ENCODE measurements at regions not wholly inside any gene's neighbourhood (a gene's known extent, or its start where the extent isn't known, plus 50 kb on each side); places are given as distances from the start of the nearest gene placed in this dataset.

DNA sequence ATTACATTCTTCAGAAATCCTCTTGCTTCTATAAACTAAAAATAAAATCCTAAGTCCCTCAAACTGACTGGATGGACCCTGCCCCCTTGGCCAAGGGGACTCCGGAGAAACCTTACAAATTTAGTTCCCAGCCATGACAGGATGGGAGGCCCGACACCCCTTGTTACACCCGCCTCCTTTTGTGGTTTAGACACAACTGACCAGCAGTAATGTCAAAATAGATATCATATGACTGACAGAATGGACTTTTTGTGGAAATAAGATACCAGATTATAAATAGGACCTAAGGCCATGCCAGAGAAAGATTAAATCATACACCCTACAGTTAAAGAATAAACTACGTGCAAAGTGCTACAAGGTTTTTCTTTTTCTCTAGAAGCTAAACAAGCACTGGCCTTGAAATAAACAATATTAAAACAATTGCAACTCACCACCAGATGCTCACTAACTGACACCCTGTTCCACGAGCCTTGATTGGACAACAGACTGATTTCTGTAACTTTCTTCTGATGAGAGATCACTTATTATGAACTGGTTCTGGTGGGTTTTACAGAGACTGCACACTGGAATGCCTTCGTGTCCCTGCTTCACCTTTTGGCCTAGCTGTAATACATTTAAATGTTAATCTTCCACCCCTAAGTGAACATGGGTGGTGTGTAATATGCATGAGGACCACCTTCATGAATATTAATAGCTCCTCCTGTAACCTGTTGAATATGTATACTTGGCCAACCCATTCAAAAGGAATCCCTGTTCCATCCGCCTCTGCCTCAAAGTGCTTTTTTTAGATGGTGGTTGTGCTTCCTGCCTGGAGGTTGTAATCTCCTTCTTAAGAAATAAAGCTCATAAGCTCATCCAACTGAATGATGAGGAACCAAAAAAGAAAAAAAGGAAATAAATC is 99.6 kb downstream of the ODF2L start:
- H3K27me3 ChIP-seq (ENCODE audit: control insufficient read depth in 3 of 3, insufficient read depth in 3 of 3, low read length in 3 of 3), result no peaks in the 10 kb centered on the region
- no peaks in the 10 kb centered on the region for H3K4me1 ChIP-seq (ENCODE audit: control insufficient read depth in 3 of 3, insufficient read depth in 2 of 3, low read depth in 1 of 3, low read length in 2 of 3)
- H3K4me3 ChIP-seq (ENCODE audit: low read depth in 1 of 3, low read length in 3 of 3), result no peak overlapping the region
- H3K27ac ChIP-seq (ENCODE audit: low read depth in 1 of 3, low read length in 2 of 3), result no peak overlapping the region
- WGBS, 3 donors, result 68 to 78% (median 70%) methylated on average over 7 of the region's 7 CpGs
- DNase-seq (no peak), FAIRE-seq (no peak)
- H3K36me3 ChIP-seq (ENCODE audit: control insufficient read depth in 3 of 3, insufficient read depth in 2 of 3, low read depth in 1 of 3, low read length in 3 of 3), result no peaks in the 10 kb centered on the region
- H3K9me3 ChIP-seq (ENCODE audit: control insufficient read depth in 2 of 2, insufficient read depth in 1 of 2, low read depth in 1 of 2, low read length in 1 of 2), result no peaks in the 10 kb centered on the region

DNA sequence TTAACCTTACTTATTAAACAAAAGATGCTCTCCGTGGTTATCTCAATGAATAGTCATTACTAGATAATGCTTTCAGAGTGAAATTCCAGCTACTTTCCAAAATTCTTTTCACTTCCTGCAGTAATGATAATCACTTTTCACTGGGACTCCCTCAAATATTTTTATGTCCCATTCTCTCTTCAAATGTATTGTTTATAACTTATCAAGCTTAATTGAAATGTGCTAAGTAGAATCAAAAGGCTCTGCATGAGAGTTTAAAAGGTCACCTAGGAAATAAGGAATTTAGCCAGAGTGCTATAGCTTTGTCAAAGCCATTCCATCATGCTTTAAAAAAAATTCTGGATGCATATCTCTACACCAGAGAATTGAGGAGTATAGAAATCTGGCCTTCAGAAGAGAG is 106.4 kb downstream of the ODF2L start:
- no peak overlapping the region for H3K27ac ChIP-seq (ENCODE audit: low read depth in 1 of 3, low read length in 2 of 3)
- no peak overlapping the region for H3K4me3 ChIP-seq (ENCODE audit: low read depth in 1 of 3, low read length in 3 of 3)
- WGBS, 3 donors, result 45 to 54% (median 53%) methylated on average over 1 of the region's 1 CpG

DNA sequence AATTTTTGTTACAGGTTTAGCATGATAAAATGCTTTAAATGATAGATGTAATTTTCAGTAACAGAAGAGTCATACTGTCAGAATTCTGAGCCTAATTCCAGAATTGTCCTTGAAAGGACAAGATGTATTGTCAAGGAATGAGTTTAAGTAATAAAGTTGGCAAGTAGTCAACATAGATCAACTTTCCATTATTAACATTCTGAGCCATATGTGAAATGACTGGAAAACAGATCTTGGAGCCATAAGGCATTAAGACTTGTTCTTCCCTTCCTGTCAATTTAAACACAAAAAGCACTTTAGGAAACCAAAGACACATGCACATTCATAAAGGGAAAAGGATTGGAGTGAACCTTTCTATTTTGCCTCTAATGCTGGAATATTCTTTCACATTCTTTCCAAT is 107.0 kb downstream of the ODF2L start:
- Histone ChIP-seq H3K9me3 (ENCODE audit: control insufficient read depth in 2 of 2, insufficient read depth in 1 of 2, low read depth in 1 of 2, low read length in 1 of 2) (no peaks in the 10 kb centered on the region), H3K36me3 (ENCODE audit: control insufficient read depth in 3 of 3, insufficient read depth in 2 of 3, low read depth in 1 of 3, low read length in 3 of 3) (no peaks in the 10 kb centered on the region), H3K27ac (ENCODE audit: low read depth in 1 of 3, low read length in 2 of 3) (no peak overlapping the region), H3K27me3 (ENCODE audit: control insufficient read depth in 3 of 3, insufficient read depth in 3 of 3, low read length in 3 of 3) (no peaks in the 10 kb centered on the region), H3K4me1 (ENCODE audit: control insufficient read depth in 3 of 3, insufficient read depth in 2 of 3, low read depth in 1 of 3, low read length in 2 of 3) (no peaks in the 10 kb centered on the region), H3K4me3 (ENCODE audit: low read depth in 1 of 3, low read length in 3 of 3) (no peak overlapping the region)
- FAIRE-seq (no peak), DNase-seq (no peak)

More for the DNA sequence above, 106.4 kb downstream of the ODF2L start:
- Histone ChIP-seq H3K9me3 (ENCODE audit: control insufficient read depth in 2 of 2, insufficient read depth in 1 of 2, low read depth in 1 of 2, low read length in 1 of 2) (no peaks in the 10 kb centered on the region), H3K36me3 (ENCODE audit: control insufficient read depth in 3 of 3, insufficient read depth in 2 of 3, low read depth in 1 of 3, low read length in 3 of 3) (no peaks in the 10 kb centered on the region), H3K27me3 (ENCODE audit: control insufficient read depth in 3 of 3, insufficient read depth in 3 of 3, low read length in 3 of 3) (no peaks in the 10 kb centered on the region), H3K4me1 (ENCODE audit: control insufficient read depth in 3 of 3, insufficient read depth in 2 of 3, low read depth in 1 of 3, low read length in 2 of 3) (no peaks in the 10 kb centered on the region)
- DNase-seq (no peak), FAIRE-seq (no peak)

DNA sequence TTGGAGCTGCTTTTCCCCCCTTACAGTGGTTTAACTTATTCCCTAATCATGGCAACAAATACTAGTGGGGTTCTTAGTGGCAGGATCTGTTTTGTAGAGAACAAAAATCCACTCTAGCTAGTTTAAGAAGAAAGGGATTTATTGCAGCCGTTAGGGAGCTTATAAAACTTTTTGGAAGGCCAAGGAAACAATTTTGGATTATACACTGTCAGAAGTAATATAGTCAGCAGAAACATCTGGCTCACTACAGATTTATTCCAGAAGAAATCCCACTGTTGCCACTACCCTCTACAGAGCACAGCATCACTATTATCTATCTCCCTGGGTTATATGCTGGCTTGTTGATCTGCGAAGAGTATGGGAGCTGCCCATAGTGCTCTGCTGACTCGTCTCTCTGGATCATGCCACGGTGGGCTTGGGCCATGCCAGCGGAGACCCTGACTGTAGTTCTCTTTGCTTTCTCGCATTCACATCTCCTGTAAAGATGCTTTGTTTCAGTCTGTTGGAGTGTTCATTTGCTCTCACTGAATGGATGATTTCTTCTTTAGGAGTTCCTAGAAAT is 107.5 kb downstream of the ODF2L start:
- Histone ChIP-seq H3K27ac (ENCODE audit: low read depth in 1 of 3, low read length in 2 of 3) (no peak overlapping the region), H3K4me3 (ENCODE audit: low read depth in 1 of 3, low read length in 3 of 3) (no peak overlapping the region), H3K27me3 (ENCODE audit: control insufficient read depth in 3 of 3, insufficient read depth in 3 of 3, low read length in 3 of 3) (no peaks in the 10 kb centered on the region), H3K36me3 (ENCODE audit: control insufficient read depth in 3 of 3, insufficient read depth in 2 of 3, low read depth in 1 of 3, low read length in 3 of 3) (no peaks in the 10 kb centered on the region), H3K9me3 (ENCODE audit: control insufficient read depth in 2 of 2, insufficient read depth in 1 of 2, low read depth in 1 of 2, low read length in 1 of 2) (no peaks in the 10 kb centered on the region), H3K4me1 (ENCODE audit: control insufficient read depth in 3 of 3, insufficient read depth in 2 of 3, low read depth in 1 of 3, low read length in 2 of 3) (no peaks in the 10 kb centered on the region)
- 79 to 90% (median 89%) methylated on average over 6 of the region's 6 CpGs for WGBS, 3 donors
- DNase-seq, result no peak
- FAIRE-seq, result no peak

DNA sequence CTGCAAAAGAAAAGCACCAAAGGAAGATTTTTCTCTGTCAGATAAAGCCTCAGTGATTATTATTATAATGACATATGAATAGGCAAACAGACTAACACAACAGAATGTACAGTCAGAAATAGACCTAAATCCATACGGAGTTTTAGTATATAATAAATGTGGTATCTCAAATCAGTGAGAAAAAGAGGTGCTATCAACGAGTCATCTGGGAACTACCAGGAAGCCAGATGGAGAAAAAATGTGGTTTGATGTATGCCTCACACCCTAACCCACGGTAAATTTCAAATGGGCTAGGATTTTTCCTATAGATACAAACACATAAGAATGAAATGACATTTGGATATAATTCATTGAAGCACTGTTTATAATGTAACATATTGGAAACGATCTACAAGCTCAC is 110.3 kb downstream of the ODF2L start:
- FAIRE-seq, result peak; percentile 15
- Histone ChIP-seq H3K4me1 (ENCODE audit: control insufficient read depth in 3 of 3, insufficient read depth in 2 of 3, low read depth in 1 of 3, low read length in 2 of 3) (no peaks in the 10 kb centered on the region), H3K27ac (ENCODE audit: low read depth in 1 of 3, low read length in 2 of 3) (no peak overlapping the region), H3K4me3 (ENCODE audit: low read depth in 1 of 3, low read length in 3 of 3) (no peak overlapping the region), H3K9me3 (ENCODE audit: control insufficient read depth in 2 of 2, insufficient read depth in 1 of 2, low read depth in 1 of 2, low read length in 1 of 2) (no peaks in the 10 kb centered on the region), H3K27me3 (ENCODE audit: control insufficient read depth in 3 of 3, insufficient read depth in 3 of 3, low read length in 3 of 3) (no peaks in the 10 kb centered on the region), H3K36me3 (ENCODE audit: control insufficient read depth in 3 of 3, insufficient read depth in 2 of 3, low read depth in 1 of 3, low read length in 3 of 3) (no peaks in the 10 kb centered on the region)
- no peak for DNase-seq
- WGBS, 3 donors, result 46 to 71% (median 56%) methylated on average over 4 of the region's 4 CpGs

DNA sequence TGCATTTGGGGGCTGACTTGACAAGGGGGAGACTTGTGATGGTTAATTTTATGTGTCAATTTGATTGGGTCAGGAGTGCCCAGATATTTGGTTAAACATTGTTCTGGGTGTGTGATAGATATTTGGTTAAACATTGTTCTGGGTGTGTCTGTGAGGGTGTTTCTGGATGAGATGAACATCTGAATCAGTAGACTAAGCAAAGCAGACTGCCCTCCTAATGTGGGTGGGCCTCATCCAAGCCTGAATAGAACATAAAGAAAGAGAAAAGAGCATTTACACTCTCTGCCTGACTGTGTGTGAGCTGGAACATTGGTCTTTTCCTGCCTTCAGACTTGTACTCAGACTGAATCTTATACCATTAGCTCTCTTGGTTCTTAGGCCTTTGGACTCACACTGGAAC is 113.5 kb downstream of the ODF2L start:
- no peak for DNase-seq
- no peak overlapping the region for H3K4me3 ChIP-seq (ENCODE audit: low read depth in 1 of 3, low read length in 3 of 3)
- no peaks in the 10 kb centered on the region for H3K9me3 ChIP-seq (ENCODE audit: control insufficient read depth in 2 of 2, insufficient read depth in 1 of 2, low read depth in 1 of 2, low read length in 1 of 2)
- FAIRE-seq, result no peak
- no peaks in the 10 kb centered on the region for H3K4me1 ChIP-seq (ENCODE audit: control insufficient read depth in 3 of 3, insufficient read depth in 2 of 3, low read depth in 1 of 3, low read length in 2 of 3)
- H3K27ac ChIP-seq (ENCODE audit: low read depth in 1 of 3, low read length in 2 of 3), result no peak overlapping the region
- H3K36me3 ChIP-seq (ENCODE audit: control insufficient read depth in 3 of 3, insufficient read depth in 2 of 3, low read depth in 1 of 3, low read length in 3 of 3), result no peaks in the 10 kb centered on the region
- no peaks in the 10 kb centered on the region for H3K27me3 ChIP-seq (ENCODE audit: control insufficient read depth in 3 of 3, insufficient read depth in 3 of 3, low read length in 3 of 3)

DNA sequence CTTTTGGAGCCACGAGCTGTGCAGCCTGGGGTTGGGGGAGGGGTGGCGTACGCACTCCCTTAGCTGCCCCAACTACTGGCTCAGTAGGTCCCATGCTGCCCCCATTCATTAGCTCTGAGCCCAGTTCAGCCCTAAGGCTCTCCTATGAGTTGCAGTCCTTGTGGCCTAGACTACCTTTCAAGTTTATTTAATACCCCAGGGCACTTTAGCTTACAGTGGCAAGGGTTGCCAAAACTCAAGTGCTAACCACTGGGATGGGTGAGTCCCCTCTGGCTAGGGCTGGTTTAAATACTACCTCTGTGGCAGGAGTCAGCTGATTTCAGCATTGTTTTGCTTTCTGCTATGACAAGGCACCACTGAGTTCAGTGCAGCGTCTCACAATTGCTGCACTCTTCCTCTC is 118.2 kb downstream of the ODF2L start:
- no peak overlapping the region for H3K27ac ChIP-seq (ENCODE audit: low read depth in 1 of 3, low read length in 2 of 3)
- DNase-seq, result no peak

DNA sequence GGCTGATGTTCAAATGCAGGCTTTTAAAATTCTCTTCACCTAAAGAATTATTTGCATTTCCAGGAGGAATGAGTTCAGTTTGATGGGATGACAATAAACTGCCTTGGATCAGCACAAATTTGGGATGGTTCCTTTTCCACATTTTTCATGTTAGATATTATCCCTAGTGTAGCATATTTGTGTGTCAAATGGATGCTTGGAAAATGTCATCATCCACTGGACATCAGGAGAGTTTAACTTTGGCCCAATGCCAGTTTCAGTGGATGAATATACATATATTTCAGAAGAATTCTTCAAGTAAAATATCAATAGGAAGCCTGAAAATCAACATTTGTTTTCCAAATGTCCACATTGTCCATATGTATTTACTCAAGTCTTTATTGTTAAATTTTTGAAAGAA is 116.5 kb upstream of the COL24A1 start:
- Histone ChIP-seq H3K4me3 (ENCODE audit: low read depth in 1 of 3, low read length in 3 of 3) (no peak overlapping the region), H3K4me1 (ENCODE audit: control insufficient read depth in 3 of 3, insufficient read depth in 2 of 3, low read depth in 1 of 3, low read length in 2 of 3) (no peaks in the 10 kb centered on the region), H3K9me3 (ENCODE audit: control insufficient read depth in 2 of 2, insufficient read depth in 1 of 2, low read depth in 1 of 2, low read length in 1 of 2) (no peaks in the 10 kb centered on the region), H3K27ac (ENCODE audit: low read depth in 1 of 3, low read length in 2 of 3) (no peak overlapping the region), H3K27me3 (ENCODE audit: control insufficient read depth in 3 of 3, insufficient read depth in 3 of 3, low read length in 3 of 3) (no peaks in the 10 kb centered on the region), H3K36me3 (ENCODE audit: control insufficient read depth in 3 of 3, insufficient read depth in 2 of 3, low read depth in 1 of 3, low read length in 3 of 3) (no peaks in the 10 kb centered on the region)
- FAIRE-seq (no peak), DNase-seq (no peak)

More for the DNA sequence above, 118.2 kb downstream of the ODF2L start:
- WGBS, 3 donors, result 74 to 85% (median 78%) methylated on average over 4 of the region's 4 CpGs
- H3K4me3 ChIP-seq (ENCODE audit: low read depth in 1 of 3, low read length in 3 of 3), result no peak overlapping the region
- no peaks in the 10 kb centered on the region for H3K9me3 ChIP-seq (ENCODE audit: control insufficient read depth in 2 of 2, insufficient read depth in 1 of 2, low read depth in 1 of 2, low read length in 1 of 2)
- H3K4me1 ChIP-seq (ENCODE audit: control insufficient read depth in 3 of 3, insufficient read depth in 2 of 3, low read depth in 1 of 3, low read length in 2 of 3), result no peaks in the 10 kb centered on the region
- FAIRE-seq, result no peak
- no peaks in the 10 kb centered on the region for H3K27me3 ChIP-seq (ENCODE audit: control insufficient read depth in 3 of 3, insufficient read depth in 3 of 3, low read length in 3 of 3)
- no peaks in the 10 kb centered on the region for H3K36me3 ChIP-seq (ENCODE audit: control insufficient read depth in 3 of 3, insufficient read depth in 2 of 3, low read depth in 1 of 3, low read length in 3 of 3)

DNA sequence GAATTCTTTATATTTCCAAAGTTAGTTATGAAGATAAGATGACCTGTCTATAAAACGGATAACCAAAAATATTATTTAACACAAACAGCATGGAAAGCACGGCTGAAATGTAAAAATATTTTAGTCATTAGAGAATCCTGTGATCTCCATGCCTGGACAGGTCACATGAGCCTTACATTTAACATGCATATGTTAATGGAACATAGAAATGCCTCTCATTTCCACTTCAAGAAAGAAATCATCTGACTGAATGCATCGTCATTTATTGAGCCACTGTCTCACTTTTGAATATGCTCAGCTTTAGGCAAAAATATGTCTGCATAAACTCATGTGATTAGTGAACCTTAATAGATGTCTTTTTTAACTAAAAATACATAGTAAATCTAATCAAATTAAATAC is 115.5 kb upstream of the COL24A1 start:
- Histone ChIP-seq H3K27me3 (ENCODE audit: control insufficient read depth in 3 of 3, insufficient read depth in 3 of 3, low read length in 3 of 3) (no peaks in the 10 kb centered on the region), H3K4me1 (ENCODE audit: control insufficient read depth in 3 of 3, insufficient read depth in 2 of 3, low read depth in 1 of 3, low read length in 2 of 3) (no peaks in the 10 kb centered on the region), H3K4me3 (ENCODE audit: low read depth in 1 of 3, low read length in 3 of 3) (no peak overlapping the region), H3K27ac (ENCODE audit: low read depth in 1 of 3, low read length in 2 of 3) (no peak overlapping the region), H3K9me3 (ENCODE audit: control insufficient read depth in 2 of 2, insufficient read depth in 1 of 2, low read depth in 1 of 2, low read length in 1 of 2) (no peaks in the 10 kb centered on the region), H3K36me3 (ENCODE audit: control insufficient read depth in 3 of 3, insufficient read depth in 2 of 3, low read depth in 1 of 3, low read length in 3 of 3) (no peaks in the 10 kb centered on the region)
- WGBS, 3 donors, result 82 to 86% (median 84%) methylated on average over 3 of the region's 3 CpGs
- DNase-seq (no peak), FAIRE-seq (no peak)
